ENCODE measurements at regions not wholly inside any gene's neighbourhood (a gene's known extent, or its start where the extent isn't known, plus 50 kb on each side); places are given as distances from the start of the nearest gene placed in this dataset.

- Histone ChIP-seq H2BK15ac (ENCODE audit: low read length) (no peak overlapping the region), H3K4me2 (ENCODE audit: insufficient read depth in 1 of 2, low read depth in 2 of 2, low read length in 2 of 2) (no peak overlapping the region), H3K4me3 (ENCODE audit: extremely low read depth in 1 of 4, insufficient read depth in 2 of 4, low read depth in 3 of 4, low read length in 4 of 4) (no peak overlapping the region), H3K36me3 (ENCODE audit: control insufficient read depth in 2 of 4, insufficient read depth in 4 of 4, low read length in 3 of 4) (no peaks in the 10 kb centered on the region), H4K5ac (ENCODE audit: insufficient read length, low read depth, low read length) (no peak overlapping the region), H3K9ac (replicated peaks in 1 of 4; ENCODE audit: extremely low read depth in 1 of 4, low read depth in 3 of 4, low read length in 3 of 4) (no peak overlapping the region), H3K27me3 (replicated peaks in 1 of 4; ENCODE audit: control insufficient read depth in 3 of 4, extremely low read depth in 1 of 4, insufficient read depth in 3 of 4, low read length in 3 of 4) (no peaks in the 10 kb centered on the region), H3K79me2 (ENCODE audit: control insufficient read depth in 1 of 2, insufficient read depth in 2 of 2, low read length in 2 of 2) (no peaks in the 10 kb centered on the region), H3K9me3 (ENCODE audit: insufficient read depth in 2 of 2, low read depth in 1 of 2, low read length in 1 of 2) (no peaks in the 10 kb centered on the region), H2AK5ac (ENCODE audit: low read depth, low read length) (no peak overlapping the region), H3K14ac (ENCODE audit: insufficient read length) (no peak overlapping the region), H3K18ac (ENCODE audit: extremely low read depth, low read length) (no peak overlapping the region), H2BK12ac (ENCODE audit: low read depth, low read length) (no peak overlapping the region), H2AFZ (ENCODE audit: low read length) (no peak overlapping the region), H3K4ac (replicated peaks; ENCODE audit: insufficient read length, low read depth, low read length) (no peak overlapping the region), H2BK5ac (ENCODE audit: low read depth, low read length) (no peak overlapping the region), H4K91ac (replicated peaks; ENCODE audit: insufficient read length, low read length) (no peak overlapping the region), H2BK20ac (ENCODE audit: low read length) (no peak overlapping the region), H3K79me1 (ENCODE audit: low read depth, low read length) (no peaks in the 10 kb centered on the region), H4K8ac (ENCODE audit: extremely low read depth, insufficient read depth, low read length) (no peak overlapping the region), H4K20me1 (replicated peaks in 1 of 2; ENCODE audit: control insufficient read depth in 1 of 2, insufficient read depth in 2 of 2, low read length in 2 of 2) (no peaks in the 10 kb centered on the region), H3K23ac (ENCODE audit: insufficient read length) (no peak overlapping the region), H2BK120ac (replicated peaks; ENCODE audit: low read depth, low read length) (no peak overlapping the region), H3K56ac (replicated peaks; ENCODE audit: insufficient read length, low read depth, low read length) (no peak overlapping the region), H3K23me2 (ENCODE audit: low read depth, low read length) (no peaks in the 10 kb centered on the region), H3K4me1 (replicated peaks in 1 of 4; ENCODE audit: control insufficient read depth in 3 of 4, insufficient read depth in 4 of 4, low read length in 3 of 4) (no peaks in the 10 kb centered on the region), H3K27ac (ENCODE audit: low read depth, low read length) (no peak overlapping the region)
- 93% methylated on average over 2 of the region's 2 CpGs; no CpG with 5 or more reads in 1 of the 2 experiments for WGBS, 2 experiments (ENCODE audit: extremely low coverage in 1 of 2, insufficient coverage in 1 of 2, insufficient read length in 1 of 2, insufficient replicate concordance in 2 of 2, low coverage in 1 of 2, low lambda C conversion rate in 2 of 2, missing lambda C conversion rate in 1 of 2)
- CTCF ChIA-PET (ENCODE audit: partially characterized antibody), result interaction anchor here (0.6 kb wide), 1 partner anchor 1148 kb away, joined by 3 read pairs; no protein-coding TSS in a partner anchor
- no peak for FAIRE-seq
- DNase-seq (ENCODE audit: low read depth in 1 of 2, low spot score in 2 of 2), result no peak
- TF ChIP-seq HDAC6 (IDR thresholded peaks at IDR 0.05; ENCODE audit: low read depth, low read length) (no peak), HDAC2 (IDR thresholded peaks at IDR 0.05; ENCODE audit: borderline replicate concordance in 1 of 2, low read depth in 2 of 2, low read length in 2 of 2) (no peak), ZNF274 (IDR thresholded peaks at IDR 0.05; ENCODE audit: borderline replicate concordance, extremely low read depth, low read length) (no peak), GTF2F1 (IDR thresholded peaks at IDR 0.05; ENCODE audit: borderline replicate concordance, low read depth, low read length) (no peak)
- POLR2A ChIA-PET (ENCODE audit: partially characterized antibody), result no interaction called here
These were observed 926.6 kb upstream of the AUTS2 start for GRCh38 chr7:68671671-68672070.

Measured in H1 (cell line).